GM18519 (cell line): ENCODE measurements at regions not wholly inside any gene's neighbourhood (a gene's known extent, or its start where the extent isn't known, plus 50 kb on each side); places are given as distances from the start of the nearest gene placed in this dataset.

Source experiments
- ATAC-seq: cut with Tn5 transposase; IDR thresholded peaks from one replicate; pipeline ENCODE4 v1.9.1; 2021; ENCODE audit warnings: mild to moderate bottlenecking, moderate library complexity; ENCODE audit not compliant: unreplicated experiment, low FRiP score

- ATAC-seq, result no peak
These were observed 310.0 kb downstream of the HRH4 start for GRCh38 chr18:24770311-24771024.

- no peak for ATAC-seq
These were observed 310.9 kb downstream of the HRH4 start for GRCh38 chr18:24771300-24771699.

GRCh38 chr18:24773101-24773500 is 312.7 kb downstream of the HRH4 start:
- ATAC-seq, result no peak

GRCh38 chr18:24776019-24776418 is 315.6 kb downstream of the HRH4 start:
- no peak for ATAC-seq

GRCh38 chr18:24778810-24779418 is 318.5 kb downstream of the HRH4 start:
- ATAC-seq, result no peak

- ATAC-seq, result no peak
These were observed 322.1 kb downstream of the HRH4 start for GRCh38 chr18:24782566-24782965.

- ATAC-seq, result no peak
These were observed 324.6 kb downstream of the HRH4 start for GRCh38 chr18:24785019-24785418.

GRCh38 chr18:24786027-24786426 is 325.6 kb downstream of the HRH4 start:
- no peak for ATAC-seq

GRCh38 chr18:24790347-24790746 is 329.9 kb downstream of the HRH4 start:
- ATAC-seq, result no peak

GRCh38 chr18:24791751-24792545 is 331.5 kb downstream of the HRH4 start:
- no peak for ATAC-seq

- no peak for ATAC-seq
These were observed 333.3 kb downstream of the HRH4 start for GRCh38 chr18:24793742-24794141.

GRCh38 chr18:24795129-24795528 is 334.7 kb downstream of the HRH4 start:
- ATAC-seq, result no peak

- ATAC-seq, result no peak
These were observed 337.5 kb downstream of the HRH4 start for GRCh38 chr18:24797981-24798380.

- ATAC-seq, result no peak
These were observed 338.7 kb downstream of the HRH4 start for GRCh38 chr18:24799176-24799575.

GRCh38 chr18:24799720-24800119 is 339.3 kb downstream of the HRH4 start:
- no peak for ATAC-seq

- ATAC-seq, result no peak
These were observed 340.6 kb downstream of the HRH4 start for GRCh38 chr18:24801001-24801400.

- no peak for ATAC-seq
These were observed 342.0 kb downstream of the HRH4 start for GRCh38 chr18:24802456-24802855.

- no peak for ATAC-seq
These were observed 344.7 kb downstream of the HRH4 start for GRCh38 chr18:24805156-24805555.

- no peak for ATAC-seq
These were observed 348.9 kb downstream of the HRH4 start for GRCh38 chr18:24809173-24809950.

- ATAC-seq, result no peak
These were observed 350.3 kb downstream of the HRH4 start for GRCh38 chr18:24810561-24811305.
